ENCODE measurements at regions not wholly inside any gene's neighbourhood (a gene's known extent, or its start where the extent isn't known, plus 50 kb on each side); places are given as distances from the start of the nearest gene placed in this dataset.

DNA sequence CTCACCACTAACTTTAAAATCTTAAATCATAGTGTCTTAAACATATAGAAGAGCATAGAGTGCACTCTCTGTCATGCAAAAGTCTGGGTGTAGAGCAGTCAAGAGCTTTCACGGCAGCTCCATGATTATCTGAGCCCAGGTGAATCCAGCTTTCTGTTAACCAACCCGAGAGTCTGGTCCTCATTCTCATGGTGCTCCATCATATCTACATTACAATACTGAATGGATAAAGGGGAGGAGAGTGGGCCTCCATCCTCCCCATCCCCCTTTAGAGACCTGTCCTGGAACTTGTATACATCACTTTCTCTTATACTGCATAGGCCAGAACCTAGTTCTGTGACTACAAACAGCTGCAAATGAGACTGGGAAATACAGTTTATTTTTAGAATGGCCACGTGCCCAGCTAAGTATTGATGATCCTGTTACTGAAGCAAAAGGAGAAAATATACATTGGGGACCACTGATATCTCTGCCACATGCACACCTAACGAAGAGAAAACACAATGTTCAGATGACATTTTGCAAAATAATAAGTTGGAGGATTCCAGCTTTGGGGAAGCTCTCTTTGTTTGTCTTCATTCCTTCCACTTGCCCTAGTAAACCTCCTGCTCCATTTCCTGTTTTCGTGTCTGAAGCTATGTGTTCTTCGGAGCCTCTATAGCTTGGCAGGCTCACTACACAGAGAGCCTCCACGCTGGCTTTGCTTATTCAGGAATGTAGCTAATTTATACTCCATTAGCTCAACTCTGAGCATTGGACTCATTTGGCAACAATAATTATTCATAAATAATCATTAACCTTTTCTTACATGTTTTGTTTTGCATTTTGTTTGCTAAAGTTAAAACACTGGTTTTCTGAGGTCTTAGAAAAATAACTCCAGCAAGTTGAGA lies 110.1 kb downstream of the IYD start:
- Histone ChIP-seq H3K27me3 (no peaks in the 10 kb centered on the region), H3K27ac (replicated peaks in 1 of 4) (no peak overlapping the region), H3K4me3 (no peak overlapping the region), H3K9me3 (no peaks in the 10 kb centered on the region), H3K4me1 (peaks cover 0 to 9% (median 3%) of the 10 kb centered on the region in 4 donors), H3K36me3 (no peaks in the 10 kb centered on the region)
- TF ChIP-seq CTCF (IDR thresholded peaks at IDR 0.05) (no peak), EP300 (IDR thresholded peaks at IDR 0.05) (no peak), POLR2A (IDR thresholded peaks at IDR 0.05; ENCODE audit: low read depth) (no peak), POLR2AphosphoS5 (IDR thresholded peaks at IDR 0.05) (no peak)
- peak; percentile 45 for DNase-seq (ENCODE audit: extremely low spot score)
- intact Hi-C loops (cut with DNase I) = no loop called here
- 53% methylated on average over 7 of the region's 7 CpGs for WGBS

- Histone ChIP-seq H3K27ac (replicated peaks in 1 of 4) (no peak overlapping the region), H3K4me1 (peaks cover 0 to 9% (median 7%) of the 10 kb centered on the region in 4 donors), H3K9me3 (no peaks in the 10 kb centered on the region), H3K36me3 (no peaks in the 10 kb centered on the region), H3K4me3 (no peak overlapping the region), H3K27me3 (no peaks in the 10 kb centered on the region)
- peak; percentile 34 for DNase-seq (ENCODE audit: extremely low spot score)
- WGBS = 78% methylated on average over 4 of the region's 4 CpGs
- TF ChIP-seq EP300 (IDR thresholded peaks at IDR 0.05) (no peak), POLR2AphosphoS5 (IDR thresholded peaks at IDR 0.05) (no peak)
- intact Hi-C loops (cut with DNase I) = no loop called here
Observed at GRCh38 chr6:150482883-150483409, 114.1 kb downstream of the IYD start.

DNA sequence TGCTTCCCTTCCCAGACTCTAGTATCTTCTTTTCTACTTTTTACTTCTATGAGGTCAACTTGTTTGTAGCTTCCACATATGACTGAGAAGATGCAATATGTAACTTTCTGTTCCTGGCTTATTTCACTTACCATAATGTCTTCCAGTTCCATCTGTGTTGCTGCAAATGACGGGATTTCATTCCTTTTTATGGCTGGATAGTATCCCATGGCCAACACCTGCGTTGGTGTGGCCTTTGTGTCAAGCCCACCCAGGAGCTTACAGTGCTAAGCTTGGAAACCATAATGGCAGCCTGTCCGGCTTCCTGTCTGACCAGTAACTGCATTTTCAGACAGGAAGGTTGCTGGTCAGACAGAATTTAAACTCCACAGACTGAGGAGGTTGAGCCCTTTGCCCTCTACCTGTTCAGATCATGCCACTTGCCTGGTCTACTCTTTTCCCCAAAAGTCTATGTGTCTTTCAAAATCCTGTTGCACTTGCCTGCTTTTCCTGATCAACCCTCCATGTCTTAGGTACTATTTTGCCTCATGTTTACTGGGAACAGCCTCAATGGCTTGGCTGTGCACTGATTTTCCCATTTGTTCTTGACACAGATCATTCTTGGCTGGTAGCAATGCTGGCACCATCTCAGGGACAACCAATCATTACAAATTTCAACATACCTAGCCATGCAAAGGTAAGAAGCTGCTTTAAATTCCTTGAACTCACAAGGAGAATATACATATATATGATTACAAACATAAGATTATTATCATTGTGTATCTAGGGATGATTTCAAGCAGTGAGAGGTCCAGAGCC lies 114.3 kb upstream of the PLEKHG1 start:
- intact Hi-C loops (cut with DNase I) = no loop called here
- no peaks in the 10 kb centered on the region for H3K9me3 ChIP-seq
- no peaks in the 10 kb centered on the region for H3K36me3 ChIP-seq
- no peak for DNase-seq (ENCODE audit: extremely low spot score)
- H3K4me3 ChIP-seq = no peak overlapping the region
- H3K27ac ChIP-seq (replicated peaks in 1 of 4) = no peak overlapping the region
- TF ChIP-seq EP300 (IDR thresholded peaks at IDR 0.05) = no peak
- no peak for TF ChIP-seq CTCF (IDR thresholded peaks at IDR 0.05)
- TF ChIP-seq POLR2AphosphoS5 (IDR thresholded peaks at IDR 0.05) = no peak
- no peak for TF ChIP-seq POLR2A (IDR thresholded peaks at IDR 0.05; ENCODE audit: low read depth)
- H3K27me3 ChIP-seq = no peaks in the 10 kb centered on the region
- H3K4me1 ChIP-seq = peaks cover 0 to 8% (median 0%) of the 10 kb centered on the region in 4 donors
- WGBS = 74% methylated on average over 3 of the region's 3 CpGs

DNA sequence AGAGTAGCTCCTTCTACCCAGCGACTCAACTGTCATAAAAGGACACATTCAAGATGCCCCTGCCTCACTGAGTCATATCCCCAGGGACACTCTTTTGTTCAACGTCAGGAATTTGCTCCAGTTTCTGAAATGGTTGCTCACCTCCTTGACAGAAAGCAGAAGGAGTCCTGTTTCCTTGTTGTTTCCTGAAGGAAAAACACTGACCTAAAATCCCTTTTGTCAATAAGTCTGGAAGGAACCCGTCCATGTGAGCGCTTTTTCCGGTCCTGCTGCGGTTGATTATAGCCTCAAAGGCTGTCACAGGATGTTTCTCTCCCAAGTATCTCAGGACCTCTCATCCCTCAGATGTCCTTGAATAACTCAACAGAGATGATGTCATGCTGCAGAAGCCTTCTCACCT lies 113.6 kb upstream of the PLEKHG1 start:
- Histone ChIP-seq H3K4me3 (no peak overlapping the region), H3K27ac (replicated peaks in 1 of 4) (no peak overlapping the region), H3K27me3 (no peaks in the 10 kb centered on the region), H3K4me1 (peaks cover 0 to 8% (median 0%) of the 10 kb centered on the region in 4 donors), H3K36me3 (no peaks in the 10 kb centered on the region), H3K9me3 (no peaks in the 10 kb centered on the region)
- DNase-seq (ENCODE audit: extremely low spot score) = no peak
- WGBS = 65% methylated on average over 6 of the region's 6 CpGs
- TF ChIP-seq POLR2AphosphoS5 (IDR thresholded peaks at IDR 0.05) = no peak
- TF ChIP-seq CTCF (IDR thresholded peaks at IDR 0.05) = no peak
- intact Hi-C loops (cut with DNase I) = no loop called here

DNA sequence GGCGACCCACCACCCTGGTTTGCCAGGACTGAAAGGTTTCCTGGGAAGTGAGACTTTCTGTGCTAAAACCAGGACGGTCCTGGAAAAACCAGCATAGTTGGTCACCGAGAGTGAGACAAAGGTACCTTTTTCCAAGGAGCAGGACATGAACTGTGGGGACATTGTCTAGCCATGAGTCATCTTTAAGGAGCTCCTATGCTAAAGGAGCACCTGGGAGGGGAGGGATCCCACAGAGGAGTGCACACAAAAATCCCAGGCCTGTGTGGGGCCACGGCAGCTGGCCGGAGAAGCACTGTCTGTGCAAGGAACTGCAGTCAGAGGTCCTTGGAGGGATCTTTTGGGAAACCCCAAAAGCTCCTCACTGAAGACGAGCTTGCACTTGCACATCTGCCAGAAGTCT lies 109.1 kb upstream of the PLEKHG1 start:
- H3K27me3 ChIP-seq = no peaks in the 10 kb centered on the region
- intact Hi-C loops (cut with DNase I) = no loop called here
- peak; percentile 47 for DNase-seq (ENCODE audit: extremely low spot score)
- no peaks in the 10 kb centered on the region for H3K36me3 ChIP-seq
- H3K9me3 ChIP-seq = no peaks in the 10 kb centered on the region
- peaks cover 0 to 6% (median 2%) of the 10 kb centered on the region in 4 donors for H3K4me1 ChIP-seq
- no peak overlapping the region for H3K4me3 ChIP-seq
- 96% methylated on average over 5 of the region's 6 CpGs for WGBS
- no peak for TF ChIP-seq POLR2A (IDR thresholded peaks at IDR 0.05; ENCODE audit: low read depth)
- TF ChIP-seq POLR2AphosphoS5 (IDR thresholded peaks at IDR 0.05) = no peak
- TF ChIP-seq EP300 (IDR thresholded peaks at IDR 0.05) = no peak
- TF ChIP-seq CTCF (IDR thresholded peaks at IDR 0.05) = no peak
- no peak overlapping the region for H3K27ac ChIP-seq (replicated peaks in 1 of 4)

All from esophagus muscularis mucosa (tissue), 4 donors.